ENCODE measurements at regions not wholly inside any gene's neighbourhood (a gene's known extent, or its start where the extent isn't known, plus 50 kb on each side); places are given as distances from the start of the nearest gene placed in this dataset.
A peak's percentile ranks its signal among the peaks of the same experiment; 100 is the strongest.

DNA sequence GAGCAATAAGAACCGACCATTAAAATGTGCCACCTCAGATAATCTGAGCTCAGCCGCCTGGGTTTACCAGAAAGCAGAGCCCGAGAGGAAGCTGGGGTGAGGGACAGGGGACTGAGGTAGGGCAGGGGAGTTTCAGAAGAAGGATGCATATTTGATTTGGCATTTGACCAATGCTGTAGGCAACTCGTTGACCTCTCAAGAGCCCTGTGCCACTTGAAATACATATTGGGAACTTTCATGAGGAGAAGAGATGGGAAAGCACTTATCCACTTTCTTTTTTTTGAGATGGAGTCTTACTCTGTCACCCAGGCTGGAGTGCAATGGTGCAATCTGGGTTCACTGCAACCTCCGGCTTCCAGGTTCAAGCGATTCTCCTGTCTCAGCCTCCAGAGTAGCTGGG lies 148.4 kb upstream of the SPRED2 start:
- no peaks in the 10 kb centered on the region for H3K9me3 Mint-ChIP-seq
- intact Hi-C loops (cut with micrococcal nuclease): no loop called here
- no peaks in the 10 kb centered on the region for H3K9me3 ChIP-seq (replicated peaks in 1 of 2; ENCODE audit: control insufficient read depth in 1 of 2, insufficient read depth in 1 of 2, low read length in 2 of 2)
- TF ChIP-seq, protein P1, sequence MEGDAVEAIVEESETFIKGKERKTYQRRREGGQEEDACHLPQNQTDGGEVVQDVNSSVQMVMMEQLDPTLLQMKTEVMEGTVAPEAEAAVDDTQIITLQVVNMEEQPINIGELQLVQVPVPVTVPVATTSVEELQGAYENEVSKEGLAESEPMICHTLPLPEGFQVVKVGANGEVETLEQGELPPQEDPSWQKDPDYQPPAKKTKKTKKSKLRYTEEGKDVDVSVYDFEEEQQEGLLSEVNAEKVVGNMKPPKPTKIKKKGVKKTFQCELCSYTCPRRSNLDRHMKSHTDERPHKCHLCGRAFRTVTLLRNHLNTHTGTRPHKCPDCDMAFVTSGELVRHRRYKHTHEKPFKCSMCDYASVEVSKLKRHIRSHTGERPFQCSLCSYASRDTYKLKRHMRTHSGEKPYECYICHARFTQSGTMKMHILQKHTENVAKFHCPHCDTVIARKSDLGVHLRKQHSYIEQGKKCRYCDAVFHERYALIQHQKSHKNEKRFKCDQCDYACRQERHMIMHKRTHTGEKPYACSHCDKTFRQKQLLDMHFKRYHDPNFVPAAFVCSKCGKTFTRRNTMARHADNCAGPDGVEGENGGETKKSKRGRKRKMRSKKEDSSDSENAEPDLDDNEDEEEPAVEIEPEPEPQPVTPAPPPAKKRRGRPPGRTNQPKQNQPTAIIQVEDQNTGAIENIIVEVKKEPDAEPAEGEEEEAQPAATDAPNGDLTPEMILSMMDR (IDR thresholded peaks at IDR 0.05): no peak
- peaks cover 2 to 14% (median 12%) of the 10 kb centered on the region in 3 donors for H3K27me3 Mint-ChIP-seq (ENCODE audit: low read depth in 3 of 3)
- no peak overlapping the region for H3K4me3 Mint-ChIP-seq
- H3K36me3 Mint-ChIP-seq: no peaks in the 10 kb centered on the region
- DNase-seq: no peak
- WGBS (ENCODE audit: insufficient coverage): 54% methylated on average over 4 of the region's 6 CpGs
- no peaks in the 10 kb centered on the region for H3K4me1 Mint-ChIP-seq
- no peaks in the 10 kb centered on the region for H3K27me3 ChIP-seq (ENCODE audit: control insufficient read depth in 2 of 2, insufficient read depth in 2 of 2, low read length in 2 of 2)
- no peak overlapping the region for H3K4me2 ChIP-seq (replicated peaks; ENCODE audit: extremely low read depth, low read length, poor library complexity, severe bottlenecking)
- no peak overlapping the region for H3K4me3 ChIP-seq (replicated peaks in 1 of 3; ENCODE audit: low read depth in 2 of 3, low read length in 3 of 3)
- no peaks in the 10 kb centered on the region for H3K79me2 ChIP-seq (ENCODE audit: insufficient read depth, low read length)
- H2AFZ ChIP-seq (ENCODE audit: insufficient read depth, low read depth, low read length, poor library complexity, severe bottlenecking): no peak overlapping the region
- H3K9ac ChIP-seq (ENCODE audit: insufficient read depth, low read length, poor library complexity, severe bottlenecking): no peak overlapping the region
- no peaks in the 10 kb centered on the region for H4K20me1 ChIP-seq (ENCODE audit: insufficient read depth, low read length)
- no peak overlapping the region for H3K27ac ChIP-seq (ENCODE audit: low read depth in 1 of 2, low read length in 2 of 2)
- H3K36me3 ChIP-seq (replicated peaks in 1 of 2; ENCODE audit: control insufficient read depth in 1 of 2, insufficient read depth in 2 of 2, low read length in 2 of 2): no peaks in the 10 kb centered on the region
- H3K27ac Mint-ChIP-seq: no peak overlapping the region
- no peaks in the 10 kb centered on the region for H3K4me1 ChIP-seq (ENCODE audit: control insufficient read depth in 1 of 2, insufficient read depth in 2 of 2, low read length in 2 of 2)

DNA sequence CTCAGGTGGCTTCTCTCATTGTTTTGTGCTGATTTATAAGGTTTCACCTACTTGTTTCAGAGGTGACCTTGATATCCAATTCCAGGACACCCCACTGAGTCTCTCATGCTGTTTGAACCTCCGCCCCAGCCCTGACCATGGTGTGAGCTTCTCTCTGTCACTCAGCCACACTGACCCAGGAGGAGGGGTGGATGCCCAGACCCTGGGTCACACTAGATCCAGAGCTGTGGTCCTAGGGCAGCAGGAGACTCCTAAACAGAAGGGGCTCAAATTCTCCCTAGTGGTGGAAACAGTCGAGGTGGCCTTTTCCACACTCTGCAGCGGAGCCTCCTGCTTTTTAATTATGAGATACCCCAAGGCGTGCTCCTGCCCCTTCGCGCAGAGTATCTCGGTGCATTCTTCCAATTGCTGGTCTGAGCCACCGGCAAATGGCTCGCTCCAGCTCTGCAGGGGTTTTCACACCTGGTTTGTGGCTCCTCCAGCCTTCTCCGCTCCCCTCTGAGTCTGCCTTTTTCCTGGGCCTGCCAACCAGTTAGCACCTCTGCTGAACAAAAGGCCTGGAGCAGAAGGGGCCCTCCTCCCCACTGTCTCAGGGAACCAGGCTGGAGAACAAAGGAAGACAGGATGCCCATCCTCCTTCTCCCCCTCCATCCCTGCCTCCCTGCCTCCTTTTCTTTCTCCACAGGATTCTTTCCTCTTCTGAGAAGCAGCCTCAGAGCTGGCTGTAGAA lies 147.3 kb upstream of the SPRED2 start:
- Histone ChIP-seq H4K20me1 (ENCODE audit: insufficient read depth, low read length) (no peaks in the 10 kb centered on the region), H3K9ac (ENCODE audit: insufficient read depth, low read length, poor library complexity, severe bottlenecking) (no peak overlapping the region), H3K79me2 (ENCODE audit: insufficient read depth, low read length) (no peaks in the 10 kb centered on the region), H3K4me1 (ENCODE audit: control insufficient read depth in 1 of 2, insufficient read depth in 2 of 2, low read length in 2 of 2) (peaks cover 7% of the 10 kb centered on the region in 2 donors), H3K36me3 (replicated peaks in 1 of 2; ENCODE audit: control insufficient read depth in 1 of 2, insufficient read depth in 2 of 2, low read length in 2 of 2) (no peaks in the 10 kb centered on the region), H3K27me3 (ENCODE audit: control insufficient read depth in 2 of 2, insufficient read depth in 2 of 2, low read length in 2 of 2) (no peaks in the 10 kb centered on the region), H2AFZ (ENCODE audit: insufficient read depth, low read depth, low read length, poor library complexity, severe bottlenecking) (no peak overlapping the region), H3K4me2 (replicated peaks; ENCODE audit: extremely low read depth, low read length, poor library complexity, severe bottlenecking) (no peak overlapping the region), H3K4me3 (replicated peaks in 1 of 3; ENCODE audit: low read depth in 2 of 3, low read length in 3 of 3) (no peak overlapping the region), H3K27ac (ENCODE audit: low read depth in 1 of 2, low read length in 2 of 2) (no peak overlapping the region), H3K9me3 (replicated peaks in 1 of 2; ENCODE audit: control insufficient read depth in 1 of 2, insufficient read depth in 1 of 2, low read length in 2 of 2) (no peaks in the 10 kb centered on the region)
- intact Hi-C loops (cut with micrococcal nuclease): loop anchor here in 1 of 2 donors (10.0 kb wide), 1 partner anchor 665 kb away; no protein-coding TSS in a partner anchor
- H3K9me3 Mint-ChIP-seq: no peaks in the 10 kb centered on the region
- peaks cover 2 to 11% (median 10%) of the 10 kb centered on the region in 3 donors for H3K27me3 Mint-ChIP-seq (ENCODE audit: low read depth in 3 of 3)
- H3K27ac Mint-ChIP-seq: peak overlapping the region in 1 of 7 donors; percentile 31
- no peaks in the 10 kb centered on the region for H3K36me3 Mint-ChIP-seq
- peak overlapping the region in 1 of 2 donors; percentile 57 for H3K4me3 Mint-ChIP-seq
- peaks cover 10% of the 10 kb centered on the region for H3K4me1 Mint-ChIP-seq
- TF ChIP-seq, protein P1 (IDR thresholded peaks at IDR 0.05): no peak
- DNase-seq: no peak
- 93% methylated on average over 9 of the region's 10 CpGs for WGBS (ENCODE audit: insufficient coverage)

All from CD14-positive monocyte (primary cell).